Ovary (tissue), 7 donors: ENCODE measurements at regions not wholly inside any gene's neighbourhood (a gene's known extent, or its start where the extent isn't known, plus 50 kb on each side); places are given as distances from the start of the nearest gene placed in this dataset.
"Not testable (repeated sequence)": the region's sequence is repeated elsewhere in the genome, so short reads cannot be mapped to it uniquely, and the experiment has no call there.

Experiments
- DNase-seq, 5 donors: peaks; one replicate each; pipeline ENCODE4 v3.0.0-alpha.2; 2019 to 2020
- H3K27ac ChIP-seq, 2 donors: fragments of 200-600 bp; one replicate each; pipeline versions ENCODE4 v1.5.1 to v1.8.0; 2019 to 2022
- H3K27me3 ChIP-seq: fragments of 200-600 bp; one replicate; pipeline ENCODE4 v1.8.0; 2022
- H3K36me3 ChIP-seq: fragments of 200-600 bp; sonication (generic); one replicate; pipeline ENCODE4 v1.5.1; 2019
- H3K4me1 ChIP-seq: one replicate; pipeline ENCODE4 v1.8.1; 2013; ENCODE audit warnings: mild to moderate bottlenecking, moderate library complexity; ENCODE audit not compliant: insufficient read depth
- H3K4me3 ChIP-seq: fragments of 200-600 bp; sonication (generic); one replicate; pipeline ENCODE4 v1.5.1; 2017
- H3K9me3 ChIP-seq, 2 donors: fragments of 200-600 bp in 1 of 2; sonication (generic) in 1 of 2; one replicate each; pipeline versions ENCODE4 v1.5.1 to v1.8.1; 2013 to 2019; ENCODE audit warnings: mild to moderate bottlenecking in 1 of 2, moderate library complexity in 1 of 2
- CTCF ChIP-seq, 3 donors: fragments of 450-650 bp in 2 of 3; fragments of 200-600 bp in 1 of 3; IDR thresholded peaks; one replicate each; pipeline versions ENCODE4 v1.5.1 to v1.8.0; 2016 to 2022; ENCODE audit warnings: antibody characterized with exemption in 3 of 3, mild to moderate bottlenecking in 1 of 3
- EP300 ChIP-seq: sonication (generic); formaldehyde crosslinking; IDR thresholded peaks from one replicate; pipeline ENCODE4 v1.6.1; 2017; ENCODE audit warnings: antibody characterized with exemption
- POLR2A ChIP-seq: fragments of 450-650 bp; IDR thresholded peaks from one replicate; pipeline ENCODE4 v1.6.1; 2017; ENCODE audit warnings: antibody characterized with exemption, mild to moderate bottlenecking, moderate library complexity
- WGBS, 3 donors: extraction: QIAGEN DNeasy Blood & Tissue Kit in 1 of 3; methylation state at CpG; one replicate each; pipeline versions ENCODE4 v1.1.5 to v1.1.7; 2013 to 2017; 5-methylcytosine and 5-hydroxymethylcytosine counted together
- intact Hi-C, 4 donors: fragments of 100-400 bp; cut with DNase I; formaldehyde crosslinking; loops; one replicate each; pipeline versions ENCODE4 v1.11.0 to v1.15.1; 2022 to 2023
- donor health status: DM: no; HTN: no; CAD: no; lungs with moderate emphysema.
- donor health status: DM: no; HTN: no; CAD: no.
- donor health status: Bipolar disorder and iron deficiency.
- donor health status: DM: no; HTN: no; CAD: no.
- donor health status: DM: yes; HTN: yes; CAD: no.

DNA sequence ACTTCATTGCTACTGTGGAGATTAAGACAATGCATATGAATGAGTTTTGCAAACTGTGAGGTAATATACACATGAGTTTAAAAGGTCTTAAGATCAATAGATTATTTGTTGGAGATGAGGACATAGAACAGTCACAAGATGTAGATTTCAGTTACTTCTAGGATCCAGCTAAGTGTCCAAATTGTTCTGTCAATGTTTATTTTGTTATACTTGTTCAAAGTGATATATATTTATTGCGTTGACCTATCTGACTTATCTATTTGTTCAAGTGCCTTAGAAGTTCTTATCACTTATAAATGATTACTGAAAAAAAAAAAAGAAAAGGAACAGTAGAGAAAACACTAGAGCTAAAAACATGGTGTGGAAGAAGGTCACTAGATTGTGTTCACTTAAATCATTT lies 75.6 kb upstream of the GRIN3A start:
- no peak for DNase-seq
- intact Hi-C loops: no loop called here
- Histone ChIP-seq H3K27ac (no peak overlapping the region), H3K27me3 (no peaks in the 10 kb centered on the region), H3K4me3 (no peak overlapping the region), H3K36me3 (no peaks in the 10 kb centered on the region), H3K4me1 (no peaks in the 10 kb centered on the region), H3K9me3 (no peaks in the 10 kb centered on the region)
- 42 to 91% (median 88%) methylated on average over 1 of the region's 1 CpG for WGBS, 3 donors
- TF ChIP-seq EP300 (no peak), POLR2A (no peak), CTCF (IDR thresholded peaks at IDR 0.05) (no peak)

DNA sequence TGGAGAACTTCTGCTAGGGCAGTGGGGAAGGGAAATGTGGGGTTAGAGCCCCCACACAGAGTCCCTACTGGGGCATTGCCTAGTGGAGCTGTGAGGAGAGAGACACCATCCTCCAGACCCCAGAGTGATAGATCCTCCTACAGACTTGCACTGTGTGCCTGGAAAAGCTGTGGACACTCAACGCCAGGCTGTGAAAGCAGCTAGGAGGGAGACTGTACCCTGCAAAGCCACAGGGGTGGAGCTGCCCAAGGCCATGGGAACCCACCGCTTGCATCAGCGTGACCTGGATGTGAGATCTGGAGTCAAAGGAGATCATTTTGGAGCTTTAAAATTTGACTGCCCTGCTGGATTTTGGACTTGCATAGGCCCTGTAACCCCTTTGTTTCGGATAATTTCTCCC lies 69.4 kb upstream of the GRIN3A start:
- intact Hi-C loops, H3K4me3 ChIP-seq, H3K27me3 ChIP-seq, H3K27ac ChIP-seq, H3K4me1 ChIP-seq, H3K9me3 ChIP-seq, H3K36me3 ChIP-seq, DNase-seq: not testable (repeated sequence)
- 94 to 98% (median 97%) methylated on average over 4 of the region's 4 CpGs for WGBS, 3 donors

DNA sequence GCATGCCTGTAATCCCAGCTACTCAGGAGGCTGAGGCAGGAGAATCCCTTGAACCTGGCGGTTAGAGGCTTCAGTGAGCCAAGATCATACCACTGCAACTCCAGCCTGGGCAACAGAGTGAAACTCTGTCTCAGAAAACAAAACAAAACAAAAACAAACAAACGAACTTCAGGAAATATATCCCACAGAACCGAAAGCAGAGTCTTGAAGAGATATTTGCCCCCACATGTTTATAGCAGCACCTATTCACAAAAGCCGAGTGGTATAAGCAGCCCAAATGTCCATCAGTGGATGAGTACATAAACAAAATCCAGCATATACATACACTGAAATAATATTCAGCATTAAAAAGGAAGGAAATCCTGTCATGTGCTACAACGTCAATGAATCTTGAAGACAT lies 57.6 kb upstream of the GRIN3A start:
- H3K4me3 ChIP-seq: no peak overlapping the region
- no peak for DNase-seq
- no peak overlapping the region for H3K27ac ChIP-seq
- H3K4me1 ChIP-seq: no peaks in the 10 kb centered on the region
- intact Hi-C loops: no loop called here
- no peak for TF ChIP-seq EP300
- TF ChIP-seq POLR2A: no peak
- TF ChIP-seq CTCF (IDR thresholded peaks at IDR 0.05): no peak
- H3K27me3 ChIP-seq: no peaks in the 10 kb centered on the region
- no peaks in the 10 kb centered on the region for H3K36me3 ChIP-seq
- 71 to 79% (median 76%) methylated on average over 5 of the region's 5 CpGs for WGBS, 3 donors
- H3K9me3 ChIP-seq: no peaks in the 10 kb centered on the region

GRCh38 chr9:101795147-101795546 lies 56.7 kb upstream of the GRIN3A start:
- H3K4me1 ChIP-seq: no peaks in the 10 kb centered on the region
- no peaks in the 10 kb centered on the region for H3K9me3 ChIP-seq
- H3K36me3 ChIP-seq: no peaks in the 10 kb centered on the region
- intact Hi-C loops: no loop called here
- H3K27me3 ChIP-seq: no peaks in the 10 kb centered on the region
- DNase-seq: no peak
- no peak for TF ChIP-seq CTCF (IDR thresholded peaks at IDR 0.05)
- no peak for TF ChIP-seq EP300
- no peak for TF ChIP-seq POLR2A
- H3K27ac ChIP-seq: no peak overlapping the region
- H3K4me3 ChIP-seq: no peak overlapping the region
- 80 to 90% (median 84%) methylated on average over 2 of the region's 2 CpGs for WGBS, 3 donors

DNA sequence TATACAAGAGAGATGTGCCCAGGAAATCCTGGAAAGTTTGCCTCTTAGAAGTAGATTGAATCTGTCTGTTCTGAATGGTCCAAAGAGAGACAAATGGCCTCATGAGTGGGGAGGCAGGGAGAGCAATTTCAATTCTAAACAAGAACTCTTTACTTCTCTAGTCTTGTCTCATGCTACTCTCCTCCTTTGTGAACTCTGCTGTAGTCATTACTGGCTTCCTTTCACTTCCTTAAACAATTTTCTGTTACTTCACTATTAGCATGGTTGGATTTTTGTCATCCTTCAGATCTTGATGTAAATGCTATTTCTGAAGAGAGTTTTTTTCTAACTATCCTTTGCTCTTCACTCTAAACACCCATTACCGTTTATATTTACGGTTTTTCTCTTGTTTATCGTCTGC lies 54.0 kb upstream of the GRIN3A start:
- no peaks in the 10 kb centered on the region for H3K27me3 ChIP-seq
- WGBS, 3 donors: 80 to 90% (median 88%) methylated on average over 3 of the region's 3 CpGs
- TF ChIP-seq POLR2A (no peak), EP300 (no peak), CTCF (IDR thresholded peaks at IDR 0.05) (no peak)
- H3K27ac ChIP-seq: no peak overlapping the region
- no peak overlapping the region for H3K4me3 ChIP-seq
- DNase-seq: no peak
- no peaks in the 10 kb centered on the region for H3K9me3 ChIP-seq
- intact Hi-C loops: no loop called here
- no peaks in the 10 kb centered on the region for H3K36me3 ChIP-seq
- no peaks in the 10 kb centered on the region for H3K4me1 ChIP-seq
